ENCODE measurements at regions not wholly inside any gene's neighbourhood (a gene's known extent, or its start where the extent isn't known, plus 50 kb on each side); places are given as distances from the start of the nearest gene placed in this dataset.
A peak's percentile ranks its signal among the peaks of the same experiment; 100 is the strongest.

DNA sequence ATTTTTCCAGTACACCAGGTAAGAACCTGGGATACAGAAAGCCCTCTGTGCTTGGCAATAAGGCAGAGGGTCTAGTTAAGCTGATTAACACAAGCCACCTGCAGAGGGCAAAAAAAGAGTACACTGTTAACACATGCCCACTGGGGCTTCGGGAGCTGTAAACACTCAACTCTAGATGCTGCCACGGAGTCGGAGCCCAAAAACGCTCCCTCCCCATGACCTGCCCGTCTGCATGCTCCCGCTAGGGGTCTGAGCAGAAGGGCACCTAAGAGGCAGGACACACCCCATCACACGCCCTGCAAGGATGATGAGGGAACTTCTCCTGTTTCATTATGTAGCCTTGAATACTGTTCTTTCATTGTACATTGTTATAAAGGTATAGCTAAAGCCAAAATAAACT, 715.6 kb upstream of the AADAT start:
- H4K20me1 ChIP-seq (ENCODE audit: insufficient read depth): no peaks in the 10 kb centered on the region
- no peaks in the 10 kb centered on the region for H3K27me3 ChIP-seq (ENCODE audit: insufficient read depth, low read length)
- no peaks in the 10 kb centered on the region for H3K4me1 ChIP-seq (ENCODE audit: control insufficient read depth in 1 of 2, insufficient read depth in 2 of 2, low read length in 2 of 2)
- H3K9ac ChIP-seq (ENCODE audit: low read length): no peak overlapping the region
- TF ChIP-seq ATF3 (IDR thresholded peaks at IDR 0.05) (no peak), EGR1 (IDR thresholded peaks at IDR 0.05; ENCODE audit: low read depth) (no peak), EZH2phosphoT487 (IDR thresholded peaks at IDR 0.05; ENCODE audit: borderline replicate concordance) (no peak), MAX (IDR thresholded peaks at IDR 0.05) (no peak), JUND (IDR thresholded peaks at IDR 0.05) (no peak), SIN3A (IDR thresholded peaks at IDR 0.05; ENCODE audit: low read depth) (no peak), EZH2 (IDR thresholded peaks at IDR 0.05) (no peak), CTCF (IDR thresholded peaks at IDR 0.05 in 2 of 3, conservative IDR thresholded peaks at IDR 0.05 in 1 of 3; ENCODE audit: borderline replicate concordance in 1 of 3, insufficient read depth in 1 of 3, low read depth in 2 of 3, low read length in 2 of 3) (no peak), YY1 (IDR thresholded peaks at IDR 0.05; ENCODE audit: extremely low read depth, insufficient replicate concordance, low read depth, low read length) (no peak), CBX3 (IDR thresholded peaks at IDR 0.05; ENCODE audit: low read depth) (no peak), ZBTB33 (IDR thresholded peaks at IDR 0.05; ENCODE audit: extremely low read depth, insufficient replicate concordance, low read length) (no peak)
- no peak overlapping the region for H3K27ac ChIP-seq (ENCODE audit: low read depth, low read length)
- ChIA-PET CTCF (no interaction called here), POLR2A (no interaction called here), RAD21 (ENCODE audit: low non-redundant PET in 1 of 2, low total read pairs in 2 of 2, uncharacterized antibody in 2 of 2, unreplicated experiment in 2 of 2) (no interaction called here)
- peak; percentile 53; the same call in 1 of the 2 replicates for ATAC-seq
- BruUV-seq (replicated peaks): no TSS peak
- H3K9me3 ChIP-seq (ENCODE audit: control insufficient read depth in 1 of 2, insufficient read depth in 1 of 2, low read depth in 1 of 2, low read length in 2 of 2): no peaks in the 10 kb centered on the region
- H3K4me3 ChIP-seq (replicated peaks in 1 of 2; ENCODE audit: low read depth in 1 of 2, low read length in 2 of 2): no peak overlapping the region
- no peak overlapping the region for H2AFZ ChIP-seq (ENCODE audit: low read depth, low read length, poor library complexity, severe bottlenecking)
- intact Hi-C loops (cut with micrococcal nuclease): no loop called here
- no peak overlapping the region for H3K4me2 ChIP-seq (ENCODE audit: low read length)
- H3K9me2 ChIP-seq (ENCODE audit: insufficient read depth): no peaks in the 10 kb centered on the region
- no peak for DNase-seq (ENCODE audit: low read depth, low spot score)
- H3K36me3 ChIP-seq (ENCODE audit: control insufficient read depth in 1 of 2, insufficient read depth in 2 of 2, low read length in 2 of 2): no peaks in the 10 kb centered on the region
- H3K79me2 ChIP-seq (ENCODE audit: insufficient read depth, low read length): no peaks in the 10 kb centered on the region
